ENCODE measurements at regions not wholly inside any gene's neighbourhood (a gene's known extent, or its start where the extent isn't known, plus 50 kb on each side); places are given as distances from the start of the nearest gene placed in this dataset.

DNA sequence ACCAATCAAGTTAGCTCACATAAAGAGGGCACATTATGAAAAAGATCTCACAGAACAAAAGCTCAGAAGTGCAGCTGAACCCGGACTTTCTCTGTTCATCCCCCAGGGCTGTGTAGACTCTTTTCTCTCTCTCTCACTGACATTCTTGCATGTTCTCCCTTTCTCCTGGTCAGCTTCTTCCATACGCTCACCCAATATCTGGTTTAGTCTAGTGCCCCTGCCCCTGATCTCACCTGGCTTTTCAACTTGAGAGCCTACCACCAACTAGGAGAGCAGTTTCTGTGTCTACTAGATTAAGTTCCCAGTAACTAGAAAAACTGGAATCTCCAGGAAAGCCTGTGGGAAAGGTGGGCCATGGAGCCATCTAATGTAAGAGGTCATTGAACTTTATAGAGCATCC is 126.9 kb upstream of the GRIK3 start:
- TF ChIP-seq, protein P1, sequence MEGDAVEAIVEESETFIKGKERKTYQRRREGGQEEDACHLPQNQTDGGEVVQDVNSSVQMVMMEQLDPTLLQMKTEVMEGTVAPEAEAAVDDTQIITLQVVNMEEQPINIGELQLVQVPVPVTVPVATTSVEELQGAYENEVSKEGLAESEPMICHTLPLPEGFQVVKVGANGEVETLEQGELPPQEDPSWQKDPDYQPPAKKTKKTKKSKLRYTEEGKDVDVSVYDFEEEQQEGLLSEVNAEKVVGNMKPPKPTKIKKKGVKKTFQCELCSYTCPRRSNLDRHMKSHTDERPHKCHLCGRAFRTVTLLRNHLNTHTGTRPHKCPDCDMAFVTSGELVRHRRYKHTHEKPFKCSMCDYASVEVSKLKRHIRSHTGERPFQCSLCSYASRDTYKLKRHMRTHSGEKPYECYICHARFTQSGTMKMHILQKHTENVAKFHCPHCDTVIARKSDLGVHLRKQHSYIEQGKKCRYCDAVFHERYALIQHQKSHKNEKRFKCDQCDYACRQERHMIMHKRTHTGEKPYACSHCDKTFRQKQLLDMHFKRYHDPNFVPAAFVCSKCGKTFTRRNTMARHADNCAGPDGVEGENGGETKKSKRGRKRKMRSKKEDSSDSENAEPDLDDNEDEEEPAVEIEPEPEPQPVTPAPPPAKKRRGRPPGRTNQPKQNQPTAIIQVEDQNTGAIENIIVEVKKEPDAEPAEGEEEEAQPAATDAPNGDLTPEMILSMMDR (IDR thresholded peaks at IDR 0.05; ENCODE audit: borderline replicate concordance), result no peak
- intact Hi-C loops (cut with micrococcal nuclease), result no loop called here
- no peak overlapping the region for H3K4me3 ChIP-seq
- peaks cover 41% of the 10 kb centered on the region for H3K9me3 ChIP-seq (replicated peaks)
- H3K27me3 ChIP-seq (ENCODE audit: low read depth), result peaks cover 22% of the 10 kb centered on the region
- H3K4me1 ChIP-seq, result no peaks in the 10 kb centered on the region
- no peak for DNase-seq
- H3K27ac ChIP-seq (replicated peaks), result no peak overlapping the region
- no peaks in the 10 kb centered on the region for H3K36me3 ChIP-seq

DNA sequence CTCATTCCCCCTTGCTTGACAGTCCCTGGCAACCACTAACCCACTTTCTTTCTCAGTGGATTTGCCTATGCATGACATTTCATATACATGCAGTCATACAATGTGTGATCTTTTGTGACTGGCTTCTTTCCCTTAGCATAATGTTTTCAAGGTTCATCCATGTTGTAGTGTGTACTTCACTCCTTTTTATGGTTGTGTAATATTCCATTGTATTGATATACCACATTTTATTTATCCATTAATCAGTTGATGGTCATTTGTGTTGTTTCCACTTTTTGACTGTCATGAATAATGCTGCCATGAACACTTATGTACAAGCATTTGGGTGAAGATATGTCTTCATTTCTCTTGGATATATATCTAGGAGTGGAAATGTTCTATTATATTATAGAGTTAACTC is 127.7 kb upstream of the GRIK3 start:
- TF ChIP-seq, protein P1 (IDR thresholded peaks at IDR 0.05; ENCODE audit: borderline replicate concordance), result no peak
- no peaks in the 10 kb centered on the region for H3K4me1 ChIP-seq
- peaks cover 50% of the 10 kb centered on the region for H3K9me3 ChIP-seq (replicated peaks)
- peaks cover 13% of the 10 kb centered on the region for H3K27me3 ChIP-seq (ENCODE audit: low read depth)
- DNase-seq, result no peak
- H3K4me3 ChIP-seq, result no peak overlapping the region
- intact Hi-C loops (cut with micrococcal nuclease), result no loop called here
- H3K27ac ChIP-seq (replicated peaks), result no peak overlapping the region
- no peaks in the 10 kb centered on the region for H3K36me3 ChIP-seq

DNA sequence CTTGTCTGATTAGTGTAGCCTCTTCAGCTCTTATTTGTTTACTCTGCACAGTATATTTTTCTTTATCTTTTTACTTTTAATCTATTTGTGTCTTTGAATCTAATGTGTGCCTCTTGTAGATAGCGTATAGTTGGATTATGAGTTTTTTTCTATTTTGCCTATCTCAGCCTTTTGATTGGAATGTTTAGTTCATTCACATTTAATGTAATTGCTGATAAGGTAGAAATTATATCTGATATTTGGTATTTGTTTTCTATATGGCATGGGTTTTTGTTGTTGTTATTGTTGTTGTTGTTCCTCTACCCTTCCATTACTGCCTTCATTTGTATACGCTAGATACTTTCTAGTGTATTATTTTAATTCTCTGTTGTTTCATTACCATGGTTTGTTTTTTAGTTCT is 131.7 kb upstream of the GRIK3 start:
- no peak for DNase-seq
- TF ChIP-seq, protein P1 (IDR thresholded peaks at IDR 0.05; ENCODE audit: borderline replicate concordance), result no peak
- intact Hi-C loops (cut with micrococcal nuclease), result no loop called here
- Histone ChIP-seq H3K27me3 (ENCODE audit: low read depth) (peaks cover 30% of the 10 kb centered on the region), H3K9me3 (replicated peaks) (peaks cover 54% of the 10 kb centered on the region), H3K36me3 (no peaks in the 10 kb centered on the region), H3K4me1 (no peaks in the 10 kb centered on the region), H3K4me3 (no peak overlapping the region), H3K27ac (replicated peaks) (no peak overlapping the region)

DNA sequence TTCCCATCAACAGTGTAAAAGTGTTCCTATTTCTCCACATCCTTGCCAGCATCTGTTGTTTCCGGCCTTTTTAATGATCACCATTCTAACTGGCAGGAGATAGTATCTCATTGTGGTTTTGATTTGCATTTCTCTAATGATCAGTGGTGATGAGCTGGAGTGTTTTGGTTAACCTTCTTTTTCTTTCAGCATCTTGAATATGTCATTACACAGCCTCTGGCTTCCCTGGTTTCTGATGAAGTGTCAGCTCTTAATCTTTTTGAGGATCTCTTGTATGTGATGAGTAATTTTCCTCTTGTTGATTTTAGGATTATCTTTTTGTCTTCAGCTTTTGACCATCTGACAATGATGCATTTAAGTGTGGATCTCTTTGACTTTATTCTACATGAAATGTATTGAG is 133.2 kb upstream of the GRIK3 start:
- intact Hi-C loops (cut with micrococcal nuclease), result no loop called here
- Histone ChIP-seq H3K4me3 (no peak overlapping the region), H3K9me3 (replicated peaks) (peaks cover 42% of the 10 kb centered on the region), H3K27ac (replicated peaks) (no peak overlapping the region), H3K36me3 (no peaks in the 10 kb centered on the region), H3K27me3 (ENCODE audit: low read depth) (peaks cover 40% of the 10 kb centered on the region), H3K4me1 (no peaks in the 10 kb centered on the region)
- no peak for DNase-seq
- TF ChIP-seq, protein P1 (IDR thresholded peaks at IDR 0.05; ENCODE audit: borderline replicate concordance), result no peak

DNA sequence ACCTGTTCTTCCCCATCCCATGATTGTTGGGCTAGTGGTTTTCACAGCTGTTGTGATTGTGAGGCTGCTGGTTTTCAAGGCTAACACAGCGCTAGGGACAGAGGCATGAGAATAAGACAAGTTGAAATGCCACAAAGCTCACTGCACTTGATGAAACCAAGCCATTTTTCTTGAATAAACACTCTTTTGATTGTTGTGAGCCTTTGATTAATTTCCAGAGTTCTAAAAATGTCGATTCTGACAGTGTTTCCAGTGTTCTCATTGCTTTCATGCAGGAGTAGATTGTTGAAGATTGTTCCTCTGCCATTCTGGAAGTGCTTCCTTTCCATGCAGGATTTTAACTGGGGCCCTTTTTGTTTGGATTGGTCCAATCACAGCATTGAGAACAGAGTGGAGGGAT is 134.9 kb upstream of the GRIK3 start:
- TF ChIP-seq, protein P1 (IDR thresholded peaks at IDR 0.05; ENCODE audit: borderline replicate concordance), result no peak
- Histone ChIP-seq H3K27ac (replicated peaks) (no peak overlapping the region), H3K9me3 (replicated peaks) (peaks cover 31% of the 10 kb centered on the region), H3K4me3 (no peak overlapping the region), H3K36me3 (no peaks in the 10 kb centered on the region), H3K4me1 (no peaks in the 10 kb centered on the region), H3K27me3 (ENCODE audit: low read depth) (peaks cover 56% of the 10 kb centered on the region)
- intact Hi-C loops (cut with micrococcal nuclease), result no loop called here
- DNase-seq, result no peak
